Brain microvascular endothelial cell (primary cell): ENCODE measurements at regions not wholly inside any gene's neighbourhood (a gene's known extent, or its start where the extent isn't known, plus 50 kb on each side); places are given as distances from the start of the nearest gene placed in this dataset.

Experiments used
- DNase-seq: peaks from one replicate; pipeline ENCODE4 v3.0.0-alpha.2; 2020
- H3K27ac ChIP-seq: fragments of 250-450 bp; sonication (Bioruptor Pico); 2 replicates; pipeline ENCODE4 v1.5.1; 2020; ENCODE audit warnings: mild to moderate bottlenecking, moderate library complexity
- H3K27me3 ChIP-seq: fragments of 250-450 bp; sonication (Bioruptor Pico); replicated peaks from 2 replicates; pipeline ENCODE4 v1.5.1; 2020; ENCODE audit warnings: mild to moderate bottlenecking
- H3K36me3 ChIP-seq: fragments of 250-450 bp; sonication (Bioruptor Pico); replicated peaks from 2 replicates; pipeline ENCODE4 v1.5.1; 2020; ENCODE audit warnings: mild to moderate bottlenecking
- H3K4me3 ChIP-seq: 2 replicates; pipeline ENCODE4 v1.5.1; 2011; ENCODE audit warnings: low read depth, mild to moderate bottlenecking, control low read depth, low read length, moderate library complexity
- CTCF ChIP-seq: IDR thresholded peaks from 2 replicates; pipeline ENCODE4 v1.5.1; 2011; ENCODE audit warnings: low read depth, mild to moderate bottlenecking, moderate library complexity, low read length, control low read depth, inconsistent platforms; ENCODE audit errors: missing control alignments
- in situ Hi-C: cut with HindIII; loops from 2 replicates; pipeline ENCODE4 v1.10.0; 2017; ENCODE audit warnings: low sequenced_read_pairs, low pct_ligation_motif_present

GRCh38 chr2:81073412-81073811 is 768.9 kb upstream of the LRRTM1 start:
- Histone ChIP-seq H3K27ac (no peak overlapping the region), H3K36me3 (no peaks in the 10 kb centered on the region), H3K4me3 (no peak overlapping the region), H3K27me3 (no peaks in the 10 kb centered on the region)
- in situ Hi-C loops, result no loop called here
- no peak for TF ChIP-seq CTCF
- DNase-seq, result no peak

- Histone ChIP-seq H3K4me3 (no peak overlapping the region), H3K27ac (no peak overlapping the region), H3K27me3 (no peaks in the 10 kb centered on the region), H3K36me3 (no peaks in the 10 kb centered on the region)
- no peak for TF ChIP-seq CTCF
- in situ Hi-C loops, result no loop called here
- no peak for DNase-seq
Measured at GRCh38 chr2:81068144-81068543, 763.6 kb upstream of the LRRTM1 start.

GRCh38 chr2:81061016-81061415 is 756.5 kb upstream of the LRRTM1 start:
- H3K27me3 ChIP-seq, result no peaks in the 10 kb centered on the region
- DNase-seq, result no peak
- H3K4me3 ChIP-seq, result no peak overlapping the region
- TF ChIP-seq CTCF, result no peak
- H3K36me3 ChIP-seq, result no peaks in the 10 kb centered on the region
- no peak overlapping the region for H3K27ac ChIP-seq
- in situ Hi-C loops, result no loop called here

GRCh38 chr2:81050580-81051095 is 746.1 kb upstream of the LRRTM1 start:
- no peak for TF ChIP-seq CTCF
- H3K4me3 ChIP-seq, result no peak overlapping the region
- no peak overlapping the region for H3K27ac ChIP-seq
- H3K27me3 ChIP-seq, result no peaks in the 10 kb centered on the region
- in situ Hi-C loops, result no loop called here
- no peak for DNase-seq
- H3K36me3 ChIP-seq, result no peaks in the 10 kb centered on the region

GRCh38 chr2:81043681-81044080 is 739.1 kb upstream of the LRRTM1 start:
- in situ Hi-C loops, result no loop called here
- Histone ChIP-seq H3K36me3 (no peaks in the 10 kb centered on the region), H3K27me3 (no peaks in the 10 kb centered on the region), H3K27ac (no peak overlapping the region), H3K4me3 (no peak overlapping the region)
- no peak for TF ChIP-seq CTCF
- DNase-seq, result no peak

GRCh38 chr2:81007104-81007503 is 702.6 kb upstream of the LRRTM1 start:
- no peaks in the 10 kb centered on the region for H3K27me3 ChIP-seq
- H3K4me3 ChIP-seq, result no peak overlapping the region
- TF ChIP-seq CTCF, result no peak
- no peak for DNase-seq
- H3K36me3 ChIP-seq, result no peaks in the 10 kb centered on the region
- H3K27ac ChIP-seq, result no peak overlapping the region
- in situ Hi-C loops, result no loop called here
